CD14-positive monocyte (primary cell): ENCODE measurements at regions not wholly inside any gene's neighbourhood (a gene's known extent, or its start where the extent isn't known, plus 50 kb on each side); places are given as distances from the start of the nearest gene placed in this dataset.

Experiments used
- DNase-seq, 3 donors: peaks; one replicate each; pipeline ENCODE4 v3.0.0-alpha.2; 2011 to 2022
- H2AFZ ChIP-seq: 2 replicates; pipeline ENCODE4 v1.6.0; 2012; ENCODE audit warnings: mild to moderate bottlenecking, low read depth, low read length, inconsistent platforms; ENCODE audit not compliant: insufficient read depth, poor library complexity, severe bottlenecking
- H3K27ac ChIP-seq, 2 donors: 1 replicate in 1 of 2; 2 replicates in 1 of 2; pipeline ENCODE4 v1.5.1; 2012 to 2013; ENCODE audit warnings: low read length in 2 of 2, control low read depth in 1 of 2, inconsistent platforms in 1 of 2, low read depth in 1 of 2, mild to moderate bottlenecking in 1 of 2
- H3K27me3 ChIP-seq, 2 donors: one replicate each; pipeline versions ENCODE4 v1.6.0 to v1.6.1; 2011 to 2013; ENCODE audit warnings: low read length in 2 of 2; ENCODE audit not compliant: control insufficient read depth in 2 of 2, insufficient read depth in 2 of 2
- H3K36me3 ChIP-seq, 2 donors: replicated peaks in 1 of 2; 1 replicate in 1 of 2; 2 replicates in 1 of 2; pipeline versions ENCODE4 v1.5.1 to v1.6.1; 2012 to 2013; ENCODE audit warnings: low read length in 2 of 2, control low read depth in 1 of 2, inconsistent platforms in 1 of 2, mild to moderate bottlenecking in 1 of 2; ENCODE audit not compliant: insufficient read depth in 2 of 2, control insufficient read depth in 1 of 2
- H3K4me1 ChIP-seq, 2 donors: 1 replicate in 1 of 2; 2 replicates in 1 of 2; pipeline versions ENCODE4 v1.5.1 to v1.6.1; 2012 to 2013; ENCODE audit warnings: low read length in 2 of 2, control low read depth in 1 of 2, inconsistent platforms in 1 of 2, mild to moderate bottlenecking in 1 of 2, moderate library complexity in 1 of 2; ENCODE audit not compliant: insufficient read depth in 2 of 2, control insufficient read depth in 1 of 2
- H3K4me2 ChIP-seq: replicated peaks from 2 replicates; pipeline ENCODE3; 2012; ENCODE audit warnings: low read length, moderate library complexity, mild to moderate bottlenecking; ENCODE audit not compliant: poor library complexity, severe bottlenecking; ENCODE audit errors: extremely low read depth
- H3K4me3 ChIP-seq, 3 experiments: fragments of 200-600 bp in 1 of 3; sonication (generic) in 1 of 3; replicated peaks in 1 of 3; 1 replicate in 2 of 3; 2 replicates in 1 of 3; pipeline ENCODE4 v1.5.1; 2011 to 2013; ENCODE audit warnings: low read length in 3 of 3, mild to moderate bottlenecking in 3 of 3, control low read depth in 2 of 3, low read depth in 2 of 3, inconsistent platforms in 1 of 3, moderate library complexity in 1 of 3
- H3K79me2 ChIP-seq: 2 replicates; pipeline ENCODE4 v1.6.0; 2012; ENCODE audit warnings: mild to moderate bottlenecking, control low read depth, inconsistent platforms, low read length, moderate library complexity; ENCODE audit not compliant: insufficient read depth
- H3K9ac ChIP-seq: 2 replicates; pipeline ENCODE4 v1.6.0; 2017; ENCODE audit warnings: low read length, mild to moderate bottlenecking; ENCODE audit not compliant: insufficient read depth, poor library complexity, severe bottlenecking
- H3K9me3 ChIP-seq, 2 donors: replicated peaks in 1 of 2; 1 replicate in 1 of 2; 2 replicates in 1 of 2; pipeline versions ENCODE4 v1.5.1 to v1.6.1; 2012 to 2013; ENCODE audit warnings: low read length in 2 of 2, control low read depth in 1 of 2; ENCODE audit not compliant: control insufficient read depth in 1 of 2, insufficient read depth in 1 of 2
- H4K20me1 ChIP-seq: 2 replicates; pipeline ENCODE4 v1.6.0; 2012; ENCODE audit warnings: mild to moderate bottlenecking, low read length, control low read depth, moderate library complexity; ENCODE audit not compliant: insufficient read depth
- H3K27ac Mint-ChIP-seq, 7 donors: one replicate each; pipeline ENCODE4 v1.8.0; 2020; ENCODE audit warnings: mild to moderate bottlenecking in 7 of 7, mixed read lengths in 7 of 7, moderate library complexity in 6 of 7, inconsistent platforms in 2 of 7
- H3K27me3 Mint-ChIP-seq, 3 donors: one replicate each; pipeline ENCODE4 v1.8.0; 2021 to 2022; ENCODE audit warnings: low read depth in 3 of 3, mild to moderate bottlenecking in 3 of 3, mixed read lengths in 3 of 3, moderate library complexity in 3 of 3, inconsistent platforms in 1 of 3
- H3K36me3 Mint-ChIP-seq, 2 donors: one replicate each; pipeline ENCODE4 v1.8.0; 2020; ENCODE audit warnings: mixed read lengths in 2 of 2, inconsistent platforms in 1 of 2, mild to moderate bottlenecking in 1 of 2
- H3K4me1 Mint-ChIP-seq: one replicate; pipeline ENCODE4 v1.8.0; 2020; ENCODE audit warnings: mild to moderate bottlenecking, mixed read lengths
- H3K4me3 Mint-ChIP-seq, 2 donors: one replicate each; pipeline ENCODE4 v1.8.0; 2020; ENCODE audit warnings: mild to moderate bottlenecking in 2 of 2, mixed read lengths in 2 of 2, moderate library complexity in 1 of 2
- H3K9me3 Mint-ChIP-seq, 7 donors: one replicate each; pipeline ENCODE4 v1.8.0; 2020 to 2022; ENCODE audit warnings: mixed read lengths in 7 of 7, mild to moderate bottlenecking in 6 of 7, moderate library complexity in 6 of 7, inconsistent platforms in 2 of 7
- WGBS: methylation state at CpG from one replicate; pipeline ENCODE4 v1.1.5; 2013; ENCODE audit warnings: missing lambda C conversion rate; ENCODE audit not compliant: insufficient coverage; 5-methylcytosine and 5-hydroxymethylcytosine counted together
- intact Hi-C, 2 donors: fragments of 100-400 bp; cut with micrococcal nuclease; formaldehyde crosslinking; loops; one replicate each; pipeline versions ENCODE4 v1.15.0 to v1.15.1; 2023
- TF ChIP-seq, protein P1 (sequence below): fragments of 200-600 bp; IDR thresholded peaks from one replicate; pipeline ENCODE4 v1.8.0; 2022; ENCODE audit warnings: antibody characterized with exemption, mild to moderate bottlenecking

DNA sequence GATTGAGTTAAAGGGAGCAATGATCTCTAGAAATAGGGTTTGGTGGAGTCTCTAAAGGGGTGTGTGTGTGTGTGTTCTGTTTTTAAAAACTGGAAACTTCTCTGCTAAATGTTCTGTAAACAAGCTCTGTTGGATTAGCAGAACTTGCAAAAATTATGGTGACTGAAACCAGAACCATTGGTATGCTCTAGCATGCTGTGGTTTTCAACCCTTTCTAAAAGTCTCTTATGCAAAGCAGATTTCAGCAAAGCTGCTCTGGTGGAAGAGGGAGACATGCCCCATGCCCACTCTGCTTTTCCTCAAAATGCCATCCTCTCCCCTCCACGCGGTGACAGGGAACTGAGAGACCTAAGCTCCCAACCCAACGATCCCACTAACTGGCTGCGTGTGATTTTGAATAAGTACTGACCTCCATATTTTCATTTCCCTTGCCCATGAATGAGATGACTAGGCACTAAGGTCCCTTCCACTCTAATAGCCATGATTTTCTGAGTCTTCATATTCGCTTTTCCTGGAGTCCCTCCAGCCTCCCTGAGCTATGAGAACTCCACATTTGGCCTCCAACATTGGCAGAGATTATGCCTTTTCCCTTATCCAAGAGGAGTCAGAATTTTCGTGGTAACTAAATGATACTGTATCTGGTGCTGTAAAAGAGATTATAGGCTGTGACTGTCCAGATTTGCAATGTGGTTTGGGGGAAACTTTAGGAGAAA lies 117.3 kb upstream of the PALS2 start:
- H3K27me3 Mint-ChIP-seq = peaks cover 0 to 2% (median 0%) of the 10 kb centered on the region in 3 donors
- no peak for DNase-seq
- Histone ChIP-seq H3K9me3 (no peaks in the 10 kb centered on the region), H3K27me3 (no peaks in the 10 kb centered on the region), H3K27ac (no peak overlapping the region), H2AFZ (no peak overlapping the region), H3K4me2 (no peak overlapping the region), H3K4me3 (no peak overlapping the region), H3K4me1 (no peaks in the 10 kb centered on the region), H3K9ac (no peak overlapping the region), H4K20me1 (no peaks in the 10 kb centered on the region), H3K79me2 (no peaks in the 10 kb centered on the region), H3K36me3 (no peaks in the 10 kb centered on the region)
- TF ChIP-seq, protein P1, sequence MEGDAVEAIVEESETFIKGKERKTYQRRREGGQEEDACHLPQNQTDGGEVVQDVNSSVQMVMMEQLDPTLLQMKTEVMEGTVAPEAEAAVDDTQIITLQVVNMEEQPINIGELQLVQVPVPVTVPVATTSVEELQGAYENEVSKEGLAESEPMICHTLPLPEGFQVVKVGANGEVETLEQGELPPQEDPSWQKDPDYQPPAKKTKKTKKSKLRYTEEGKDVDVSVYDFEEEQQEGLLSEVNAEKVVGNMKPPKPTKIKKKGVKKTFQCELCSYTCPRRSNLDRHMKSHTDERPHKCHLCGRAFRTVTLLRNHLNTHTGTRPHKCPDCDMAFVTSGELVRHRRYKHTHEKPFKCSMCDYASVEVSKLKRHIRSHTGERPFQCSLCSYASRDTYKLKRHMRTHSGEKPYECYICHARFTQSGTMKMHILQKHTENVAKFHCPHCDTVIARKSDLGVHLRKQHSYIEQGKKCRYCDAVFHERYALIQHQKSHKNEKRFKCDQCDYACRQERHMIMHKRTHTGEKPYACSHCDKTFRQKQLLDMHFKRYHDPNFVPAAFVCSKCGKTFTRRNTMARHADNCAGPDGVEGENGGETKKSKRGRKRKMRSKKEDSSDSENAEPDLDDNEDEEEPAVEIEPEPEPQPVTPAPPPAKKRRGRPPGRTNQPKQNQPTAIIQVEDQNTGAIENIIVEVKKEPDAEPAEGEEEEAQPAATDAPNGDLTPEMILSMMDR = no peak
- H3K4me1 Mint-ChIP-seq = no peaks in the 10 kb centered on the region
- WGBS = 88% methylated on average over 4 of the region's 6 CpGs
- intact Hi-C loops = no loop called here
- no peak overlapping the region for H3K4me3 Mint-ChIP-seq
- peak overlapping the region in 1 of 7 donors; percentile 54 for H3K27ac Mint-ChIP-seq
- H3K36me3 Mint-ChIP-seq = no peaks in the 10 kb centered on the region
- H3K9me3 Mint-ChIP-seq = peaks cover 0 to 5% (median 0%) of the 10 kb centered on the region in 7 donors

DNA sequence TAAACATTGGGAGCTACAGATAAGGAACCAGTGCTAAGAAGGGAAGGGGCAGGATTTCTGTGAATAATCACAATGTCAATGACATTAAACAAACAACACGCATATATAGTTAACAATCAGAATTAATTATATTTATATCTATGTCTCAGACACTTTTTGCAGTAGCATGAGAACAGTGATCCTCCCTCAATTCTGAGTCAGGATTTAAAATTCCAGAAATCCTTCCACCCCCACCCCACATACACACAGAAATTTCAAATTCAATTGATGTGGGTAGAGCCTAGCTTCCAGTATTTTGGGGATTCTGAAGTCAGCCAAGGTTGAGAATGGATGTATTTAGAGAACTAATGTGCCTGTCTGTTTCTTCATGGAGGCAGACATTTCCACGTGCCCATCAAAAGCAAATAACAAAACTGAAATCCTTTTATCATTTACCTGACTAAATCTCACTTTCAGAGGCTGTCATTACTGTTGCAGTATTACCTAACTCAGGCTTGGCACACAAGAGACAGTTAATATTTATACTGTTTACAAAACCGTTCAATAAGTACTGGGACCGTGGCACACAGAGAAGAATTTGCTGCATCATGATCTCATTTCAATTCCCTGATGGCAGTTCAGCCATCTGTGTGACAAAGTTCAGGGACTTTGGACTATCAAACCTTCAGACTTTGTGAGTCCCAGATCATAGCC lies 116.6 kb upstream of the PALS2 start:
- H3K27ac Mint-ChIP-seq = no peak overlapping the region
- Histone ChIP-seq H4K20me1 (no peaks in the 10 kb centered on the region), H3K79me2 (no peaks in the 10 kb centered on the region), H3K27me3 (no peaks in the 10 kb centered on the region), H3K9ac (no peak overlapping the region), H2AFZ (no peak overlapping the region), H3K4me3 (no peak overlapping the region), H3K27ac (no peak overlapping the region), H3K36me3 (no peaks in the 10 kb centered on the region), H3K4me2 (no peak overlapping the region), H3K9me3 (no peaks in the 10 kb centered on the region), H3K4me1 (no peaks in the 10 kb centered on the region)
- H3K4me1 Mint-ChIP-seq = no peaks in the 10 kb centered on the region
- no peak for DNase-seq
- H3K27me3 Mint-ChIP-seq = peaks cover 0 to 2% (median 0%) of the 10 kb centered on the region in 3 donors
- peaks cover 0 to 4% (median 0%) of the 10 kb centered on the region in 7 donors for H3K9me3 Mint-ChIP-seq
- H3K4me3 Mint-ChIP-seq = no peak overlapping the region
- no CpG with 5 or more reads among the region's 4 CpGs for WGBS
- TF ChIP-seq, protein P1 = no peak
- no peaks in the 10 kb centered on the region for H3K36me3 Mint-ChIP-seq
- intact Hi-C loops = no loop called here
